ENCODE measurements at regions not wholly inside any gene's neighbourhood (a gene's known extent, or its start where the extent isn't known, plus 50 kb on each side); places are given as distances from the start of the nearest gene placed in this dataset.

- H3K4me1 ChIP-seq (ENCODE audit: control insufficient read depth, insufficient read depth, low read length): no peaks in the 10 kb centered on the region
- no CpG with 5 or more reads among the region's 1 CpG for WGBS (ENCODE audit: insufficient coverage, insufficient read length)
- no peaks in the 10 kb centered on the region for H3K9me3 ChIP-seq (ENCODE audit: control insufficient read depth, insufficient read depth, low read length)
- H3K27me3 ChIP-seq (ENCODE audit: control insufficient read depth, insufficient read depth, low read length): no peaks in the 10 kb centered on the region
- no peak overlapping the region for H3K4me3 ChIP-seq (ENCODE audit: low read length)
- DNase-seq (ENCODE audit: low read depth, low spot score): no peak
- H3K27ac ChIP-seq (ENCODE audit: low read length): no peak overlapping the region
- H3K36me3 ChIP-seq (ENCODE audit: control insufficient read depth, insufficient read depth, low read length): no peaks in the 10 kb centered on the region
Observed at GRCh38 chr4:173753408-173753807, 223.4 kb upstream of the HAND2 start.

DNA sequence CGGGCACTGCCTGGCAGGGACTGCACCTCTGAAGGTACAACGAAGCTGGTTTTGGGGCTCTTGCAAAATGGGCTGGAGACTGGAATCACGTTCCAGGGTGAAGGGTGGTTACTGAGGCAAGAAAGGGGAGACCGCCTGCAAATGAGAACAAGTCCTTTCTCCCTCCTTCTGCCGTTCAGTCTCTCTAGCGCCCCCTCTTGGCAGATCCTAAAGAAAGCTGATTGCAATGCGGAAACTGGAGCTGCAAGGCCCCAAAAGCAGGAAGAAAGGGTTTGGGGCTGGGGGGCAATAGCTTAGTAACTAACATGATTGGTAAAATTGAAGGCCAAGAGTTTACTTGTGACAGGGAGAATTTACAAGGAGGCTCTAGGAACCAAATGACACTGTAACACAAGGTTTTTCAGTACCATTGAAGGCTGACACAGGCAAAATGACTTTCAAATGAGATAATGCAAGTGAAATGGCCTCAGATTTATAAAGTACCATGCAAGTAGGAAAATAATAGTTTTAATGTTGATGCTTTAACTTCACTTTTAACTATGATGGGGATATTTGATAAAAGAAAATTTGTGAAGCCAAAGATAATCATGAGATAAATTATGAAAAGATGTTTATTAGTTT lies 222.7 kb upstream of the HAND2 start:
- H3K27ac ChIP-seq (ENCODE audit: low read length): no peak overlapping the region
- H3K4me1 ChIP-seq (ENCODE audit: control insufficient read depth, insufficient read depth, low read length): no peaks in the 10 kb centered on the region
- no peaks in the 10 kb centered on the region for H3K9me3 ChIP-seq (ENCODE audit: control insufficient read depth, insufficient read depth, low read length)
- no CpG with 5 or more reads among the region's 7 CpGs for WGBS (ENCODE audit: insufficient coverage, insufficient read length)
- no peaks in the 10 kb centered on the region for H3K27me3 ChIP-seq (ENCODE audit: control insufficient read depth, insufficient read depth, low read length)
- H3K4me3 ChIP-seq (ENCODE audit: low read length): no peak overlapping the region
- peak; percentile 67 for DNase-seq (ENCODE audit: low read depth, low spot score)
- no peaks in the 10 kb centered on the region for H3K36me3 ChIP-seq (ENCODE audit: control insufficient read depth, insufficient read depth, low read length)

GRCh38 chr4:173748353-173748752 lies 218.3 kb upstream of the HAND2 start:
- Histone ChIP-seq H3K4me3 (ENCODE audit: low read length) (no peak overlapping the region), H3K4me1 (ENCODE audit: control insufficient read depth, insufficient read depth, low read length) (no peaks in the 10 kb centered on the region), H3K27me3 (ENCODE audit: control insufficient read depth, insufficient read depth, low read length) (no peaks in the 10 kb centered on the region), H3K27ac (ENCODE audit: low read length) (no peak overlapping the region), H3K36me3 (ENCODE audit: control insufficient read depth, insufficient read depth, low read length) (no peaks in the 10 kb centered on the region), H3K9me3 (ENCODE audit: control insufficient read depth, insufficient read depth, low read length) (no peaks in the 10 kb centered on the region)
- DNase-seq (ENCODE audit: low read depth, low spot score): no peak
- no CpG with 5 or more reads among the region's 1 CpG for WGBS (ENCODE audit: insufficient coverage, insufficient read length)

DNA sequence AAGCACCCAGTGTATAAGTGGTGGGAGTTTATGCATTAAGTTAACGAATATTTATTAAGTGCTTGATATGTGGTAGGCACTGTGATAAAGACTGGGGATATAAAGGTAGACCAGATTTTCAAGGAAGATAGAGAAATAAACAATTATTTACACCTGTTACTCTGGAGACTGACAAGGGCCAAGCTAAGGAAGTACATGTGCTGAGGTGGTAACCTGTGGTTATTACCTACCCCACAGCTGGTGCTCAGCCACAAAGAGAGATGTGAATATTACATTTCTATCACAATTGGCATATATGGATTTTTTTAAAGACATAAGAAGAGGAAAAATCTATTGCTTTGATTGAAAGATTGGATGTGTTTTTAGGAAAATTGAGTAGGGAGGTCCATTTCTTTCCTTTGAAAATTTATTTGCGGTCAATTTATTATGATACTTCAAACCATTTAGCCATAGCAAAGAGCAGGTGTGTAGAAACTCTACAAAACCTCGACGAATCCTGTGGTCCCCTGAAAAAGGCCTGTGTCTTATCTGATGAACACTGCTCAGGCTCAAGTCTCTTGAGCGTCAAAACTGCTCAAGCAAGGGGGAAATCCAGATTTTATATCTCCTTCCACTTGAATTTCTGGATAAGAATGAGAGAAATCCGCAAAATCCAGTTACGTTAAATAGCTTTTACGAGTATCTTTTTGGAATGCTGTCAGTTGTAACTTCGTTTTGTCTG lies 217.7 kb upstream of the HAND2 start:
- Histone ChIP-seq H3K27ac (ENCODE audit: low read length) (no peak overlapping the region), H3K4me3 (ENCODE audit: low read length) (no peak overlapping the region), H3K27me3 (ENCODE audit: control insufficient read depth, insufficient read depth, low read length) (no peaks in the 10 kb centered on the region), H3K9me3 (ENCODE audit: control insufficient read depth, insufficient read depth, low read length) (no peaks in the 10 kb centered on the region), H3K4me1 (ENCODE audit: control insufficient read depth, insufficient read depth, low read length) (no peaks in the 10 kb centered on the region), H3K36me3 (ENCODE audit: control insufficient read depth, insufficient read depth, low read length) (no peaks in the 10 kb centered on the region)
- DNase-seq (ENCODE audit: low read depth, low spot score): no peak
- 100% methylated on average over 1 of the region's 9 CpGs for WGBS (ENCODE audit: insufficient coverage, insufficient read length)

DNA sequence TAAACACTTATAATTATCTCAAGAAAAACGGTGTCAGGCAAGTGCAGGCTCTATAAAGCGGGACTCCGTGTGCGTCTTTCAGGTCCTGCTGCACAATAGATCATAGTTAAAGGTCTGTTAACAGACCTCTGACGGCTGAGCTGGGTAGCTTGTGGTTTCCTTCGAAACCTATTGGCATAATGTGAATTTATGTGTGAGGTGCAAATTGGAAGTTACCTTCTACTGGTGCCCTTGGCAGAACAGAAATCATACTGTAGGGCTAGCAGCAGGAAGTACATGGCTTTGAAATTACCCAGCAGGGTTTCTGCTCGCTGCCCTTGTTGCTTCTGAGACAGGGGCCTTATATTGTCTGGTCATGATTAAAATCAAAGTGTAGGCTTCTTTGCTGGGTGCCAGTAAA lies 216.4 kb upstream of the HAND2 start:
- no peak for DNase-seq (ENCODE audit: low read depth, low spot score)
- Histone ChIP-seq H3K4me1 (ENCODE audit: control insufficient read depth, insufficient read depth, low read length) (no peaks in the 10 kb centered on the region), H3K4me3 (ENCODE audit: low read length) (no peak overlapping the region), H3K9me3 (ENCODE audit: control insufficient read depth, insufficient read depth, low read length) (no peaks in the 10 kb centered on the region), H3K36me3 (ENCODE audit: control insufficient read depth, insufficient read depth, low read length) (no peaks in the 10 kb centered on the region), H3K27ac (ENCODE audit: low read length) (no peak overlapping the region), H3K27me3 (ENCODE audit: control insufficient read depth, insufficient read depth, low read length) (no peaks in the 10 kb centered on the region)
- no CpG with 5 or more reads among the region's 7 CpGs for WGBS (ENCODE audit: insufficient coverage, insufficient read length)

DNA sequence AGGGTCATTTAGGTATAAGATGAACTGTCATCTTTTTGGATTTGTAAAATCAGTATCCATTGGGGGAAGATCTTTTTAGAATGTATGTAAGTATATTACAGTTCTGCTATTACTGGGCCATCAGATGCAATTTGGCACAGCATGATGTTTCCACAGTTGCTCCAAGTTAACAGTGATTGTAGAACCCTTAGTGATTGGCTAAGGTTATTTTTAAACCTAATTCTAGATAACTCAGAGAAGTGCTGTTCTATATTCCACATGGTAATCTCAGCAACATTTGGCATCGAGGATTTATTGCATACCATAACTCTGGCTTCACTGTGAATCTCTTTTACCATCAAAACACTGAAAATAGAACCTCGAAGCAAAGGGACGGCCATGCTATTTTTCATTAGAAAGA lies 215.7 kb upstream of the HAND2 start:
- Histone ChIP-seq H3K27me3 (ENCODE audit: control insufficient read depth, insufficient read depth, low read length) (no peaks in the 10 kb centered on the region), H3K4me1 (ENCODE audit: control insufficient read depth, insufficient read depth, low read length) (no peaks in the 10 kb centered on the region), H3K27ac (ENCODE audit: low read length) (no peak overlapping the region), H3K36me3 (ENCODE audit: control insufficient read depth, insufficient read depth, low read length) (no peaks in the 10 kb centered on the region), H3K4me3 (ENCODE audit: low read length) (no peak overlapping the region), H3K9me3 (ENCODE audit: control insufficient read depth, insufficient read depth, low read length) (no peaks in the 10 kb centered on the region)
- WGBS (ENCODE audit: insufficient coverage, insufficient read length): no CpG with 5 or more reads among the region's 3 CpGs
- DNase-seq (ENCODE audit: low read depth, low spot score): no peak

- Histone ChIP-seq H3K4me3 (ENCODE audit: low read length) (no peak overlapping the region), H3K27ac (ENCODE audit: low read length) (no peak overlapping the region), H3K9me3 (ENCODE audit: control insufficient read depth, insufficient read depth, low read length) (no peaks in the 10 kb centered on the region), H3K36me3 (ENCODE audit: control insufficient read depth, insufficient read depth, low read length) (no peaks in the 10 kb centered on the region), H3K27me3 (ENCODE audit: control insufficient read depth, insufficient read depth, low read length) (no peaks in the 10 kb centered on the region), H3K4me1 (ENCODE audit: control insufficient read depth, insufficient read depth, low read length) (no peaks in the 10 kb centered on the region)
- DNase-seq (ENCODE audit: low read depth, low spot score): no peak
- no CpG with 5 or more reads among the region's 1 CpG for WGBS (ENCODE audit: insufficient coverage, insufficient read length)
Observed at GRCh38 chr4:173736840-173737239, 206.8 kb upstream of the HAND2 start.

DNA sequence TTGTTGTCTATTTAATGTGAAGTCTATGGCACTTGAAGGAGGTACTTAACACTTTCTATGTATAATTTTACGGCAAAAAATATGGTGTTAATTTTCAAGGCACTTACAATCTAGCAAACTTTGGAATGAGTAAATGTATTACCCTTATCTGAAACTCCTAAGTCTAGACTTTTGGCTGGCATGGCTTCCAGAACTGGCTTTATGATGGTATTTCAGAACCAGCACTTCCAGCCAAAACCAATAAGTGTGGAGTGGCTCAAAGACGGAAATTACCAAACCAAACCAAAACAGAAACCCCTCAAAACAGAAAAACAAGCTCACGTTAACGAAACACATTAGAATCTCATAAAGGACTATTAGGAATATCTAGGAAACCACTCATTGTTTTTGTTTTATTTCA lies 205.6 kb upstream of the HAND2 start:
- WGBS (ENCODE audit: insufficient coverage, insufficient read length): no CpG with 5 or more reads among the region's 4 CpGs
- no peaks in the 10 kb centered on the region for H3K27me3 ChIP-seq (ENCODE audit: control insufficient read depth, insufficient read depth, low read length)

DNA sequence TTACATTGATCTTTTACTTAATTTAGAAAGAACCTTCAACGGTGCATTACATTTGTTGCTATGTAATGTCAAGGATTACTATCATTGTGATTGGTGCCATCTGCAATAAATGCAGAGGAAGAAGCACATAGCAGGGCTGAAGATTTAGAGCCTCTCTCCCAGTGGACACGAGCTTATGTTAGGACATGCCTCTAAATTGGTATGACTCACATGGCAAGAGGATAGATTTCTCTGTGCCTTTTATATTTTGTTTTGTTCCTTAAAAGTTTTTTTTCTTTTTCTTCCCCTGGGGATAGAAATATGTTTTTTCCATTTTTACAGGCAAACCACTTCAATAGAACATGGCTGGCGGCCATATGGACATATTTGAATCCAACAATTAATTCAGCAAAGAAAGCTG lies 205.0 kb upstream of the HAND2 start:
- H3K27ac ChIP-seq (ENCODE audit: low read length): no peak overlapping the region
- no peak for DNase-seq (ENCODE audit: low read depth, low spot score)
- no peaks in the 10 kb centered on the region for H3K27me3 ChIP-seq (ENCODE audit: control insufficient read depth, insufficient read depth, low read length)
- H3K36me3 ChIP-seq (ENCODE audit: control insufficient read depth, insufficient read depth, low read length): no peaks in the 10 kb centered on the region
- no peaks in the 10 kb centered on the region for H3K4me1 ChIP-seq (ENCODE audit: control insufficient read depth, insufficient read depth, low read length)
- H3K4me3 ChIP-seq (ENCODE audit: low read length): no peak overlapping the region
- WGBS (ENCODE audit: insufficient coverage, insufficient read length): no CpG with 5 or more reads among the region's 3 CpGs
- H3K9me3 ChIP-seq (ENCODE audit: control insufficient read depth, insufficient read depth, low read length): no peaks in the 10 kb centered on the region

More for the DNA sequence above, 205.6 kb upstream of the HAND2 start:
- Histone ChIP-seq H3K4me1 (ENCODE audit: control insufficient read depth, insufficient read depth, low read length) (no peaks in the 10 kb centered on the region), H3K36me3 (ENCODE audit: control insufficient read depth, insufficient read depth, low read length) (no peaks in the 10 kb centered on the region), H3K9me3 (ENCODE audit: control insufficient read depth, insufficient read depth, low read length) (no peaks in the 10 kb centered on the region), H3K4me3 (ENCODE audit: low read length) (no peak overlapping the region), H3K27ac (ENCODE audit: low read length) (no peak overlapping the region)
- no peak for DNase-seq (ENCODE audit: low read depth, low spot score)

DNA sequence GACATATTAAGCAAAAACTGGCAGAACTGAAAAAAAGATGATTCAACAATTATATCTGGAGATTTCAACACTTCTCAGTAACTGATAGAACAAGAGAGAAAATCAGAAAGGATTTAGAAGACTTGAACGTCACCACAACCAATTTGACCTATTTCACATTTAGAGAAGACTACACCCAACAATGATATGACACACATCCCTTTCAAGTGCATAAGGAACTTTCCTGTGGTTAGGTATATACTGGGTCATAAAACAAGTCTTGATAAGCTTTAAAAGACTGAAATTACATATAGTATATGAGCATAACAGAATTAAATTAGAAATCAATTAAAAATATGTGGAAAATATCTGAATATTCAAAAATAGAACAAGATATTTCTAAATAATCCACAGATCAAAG lies 201.2 kb upstream of the HAND2 start:
- DNase-seq (ENCODE audit: low read depth, low spot score): no peak
- Histone ChIP-seq H3K36me3 (ENCODE audit: control insufficient read depth, insufficient read depth, low read length) (no peaks in the 10 kb centered on the region), H3K27me3 (ENCODE audit: control insufficient read depth, insufficient read depth, low read length) (no peaks in the 10 kb centered on the region), H3K27ac (ENCODE audit: low read length) (no peak overlapping the region), H3K4me3 (ENCODE audit: low read length) (no peak overlapping the region), H3K9me3 (ENCODE audit: control insufficient read depth, insufficient read depth, low read length) (no peaks in the 10 kb centered on the region), H3K4me1 (ENCODE audit: control insufficient read depth, insufficient read depth, low read length) (no peaks in the 10 kb centered on the region)
- WGBS (ENCODE audit: insufficient coverage, insufficient read length): no CpG with 5 or more reads among the region's 1 CpG

- WGBS (ENCODE audit: insufficient coverage, insufficient read length): no CpG with 5 or more reads among the region's 1 CpG
- H3K4me1 ChIP-seq (ENCODE audit: control insufficient read depth, insufficient read depth, low read length): no peaks in the 10 kb centered on the region
- H3K36me3 ChIP-seq (ENCODE audit: control insufficient read depth, insufficient read depth, low read length): no peaks in the 10 kb centered on the region
- H3K9me3 ChIP-seq (ENCODE audit: control insufficient read depth, insufficient read depth, low read length): no peaks in the 10 kb centered on the region; the same call in 1 of the 2 replicates
- no peaks in the 10 kb centered on the region for H3K27me3 ChIP-seq (ENCODE audit: control insufficient read depth, insufficient read depth, low read length)
- H3K27ac ChIP-seq (ENCODE audit: low read length): no peak overlapping the region
- DNase-seq (ENCODE audit: low read depth, low spot score): no peak
- no peak overlapping the region for H3K4me3 ChIP-seq (ENCODE audit: low read length)
Observed at GRCh38 chr4:173722075-173722474, 192.0 kb upstream of the HAND2 start.

Measured in iPS DF 6.9 (cell line).